GM21528 (cell line): ENCODE measurements at regions not wholly inside any gene's neighbourhood (a gene's known extent, or its start where the extent isn't known, plus 50 kb on each side); places are given as distances from the start of the nearest gene placed in this dataset.
"Not testable (repeated sequence)": the region's sequence is repeated elsewhere in the genome, so short reads cannot be mapped to it uniquely, and the experiment has no call there.

Experiments
- ATAC-seq: cut with Tn5 transposase; IDR thresholded peaks from one replicate; pipeline ENCODE4 v1.9.1; 2021; ENCODE audit warnings: mild to moderate bottlenecking, moderate library complexity; ENCODE audit not compliant: unreplicated experiment, low FRiP score

GRCh38 chr11:122604621-122605020, 50.9 kb upstream of the UBASH3B start:
- no peak for ATAC-seq

- no peak for ATAC-seq
Measured at GRCh38 chr11:122601141-122602125, 54.1 kb upstream of the UBASH3B start.

GRCh38 chr11:122600290-122600689, 55.2 kb upstream of the UBASH3B start:
- no peak for ATAC-seq

DNA sequence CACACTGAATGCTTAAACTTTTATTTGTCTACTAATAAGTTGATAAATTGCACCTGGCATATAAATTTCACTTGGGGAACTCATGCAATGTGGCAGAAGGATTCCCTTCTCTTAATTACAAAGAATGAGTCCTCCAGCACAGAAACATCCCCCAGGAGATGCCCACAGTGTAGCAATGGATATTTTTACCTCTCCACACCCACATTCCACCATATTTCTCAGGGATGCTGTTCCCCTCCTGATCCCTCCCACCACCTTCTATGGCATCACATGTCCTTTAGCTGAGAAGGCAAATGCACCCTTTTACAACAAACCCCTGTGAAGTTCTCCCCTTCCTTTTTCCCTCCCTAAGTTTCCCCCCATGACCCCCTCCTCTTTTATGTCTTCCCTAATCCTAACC, 56.1 kb upstream of the UBASH3B start:
- ATAC-seq, result no peak

DNA sequence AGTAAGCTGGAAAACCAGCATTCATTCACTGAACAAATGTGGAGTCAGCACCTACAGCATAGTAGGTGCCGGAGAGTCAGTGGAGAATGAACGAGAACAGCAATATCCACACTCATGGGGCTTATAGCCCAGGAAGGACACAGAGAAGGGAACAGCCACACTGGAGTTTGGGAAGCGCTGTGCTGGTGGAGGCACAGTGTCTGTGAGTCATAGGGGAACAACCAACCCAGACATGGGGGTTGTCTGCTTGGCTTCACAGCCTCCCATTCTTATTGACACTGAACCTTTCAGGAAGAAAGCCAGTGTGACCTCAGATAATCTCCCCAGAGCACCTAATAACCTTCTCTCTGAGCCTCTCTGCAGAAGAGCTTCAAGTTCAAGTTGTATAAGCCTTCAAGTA, 56.6 kb upstream of the UBASH3B start:
- no peak for ATAC-seq

GRCh38 chr11:122597511-122597910, 58.0 kb upstream of the UBASH3B start:
- no peak for ATAC-seq

GRCh38 chr11:122594986-122595645, 60.4 kb upstream of the UBASH3B start:
- no peak for ATAC-seq

GRCh38 chr11:122593473-122594420, 61.8 kb upstream of the UBASH3B start:
- ATAC-seq, result no peak

GRCh38 chr11:122592641-122593040, 62.9 kb upstream of the UBASH3B start:
- ATAC-seq, result no peak

GRCh38 chr11:122584670-122585069, 70.9 kb upstream of the UBASH3B start:
- no peak for ATAC-seq

GRCh38 chr11:122580071-122580470, 75.5 kb upstream of the UBASH3B start:
- ATAC-seq, result not testable (repeated sequence)

GRCh38 chr11:122578171-122578825, 77.2 kb upstream of the UBASH3B start:
- no peak for ATAC-seq

DNA sequence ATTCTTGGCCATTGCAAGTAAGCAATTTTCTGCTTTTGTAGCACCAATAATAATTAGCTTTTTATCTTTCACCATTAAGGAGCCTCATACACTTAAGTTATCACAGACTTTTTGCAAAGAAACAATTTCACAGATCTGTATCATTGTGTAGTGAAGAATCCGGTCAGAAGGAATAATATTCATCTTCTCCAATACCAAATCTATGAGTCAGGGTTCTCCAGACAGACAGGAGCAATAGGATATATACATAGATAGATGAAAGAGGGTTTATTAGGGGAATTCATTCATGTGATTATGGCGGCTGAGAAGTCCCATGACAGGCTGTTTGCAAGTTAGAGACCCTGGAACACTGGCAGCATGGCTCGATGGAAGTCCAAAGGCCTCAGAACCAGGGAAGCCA, 82.9 kb upstream of the UBASH3B start:
- no peak for ATAC-seq

GRCh38 chr11:122563761-122564160, 91.8 kb upstream of the UBASH3B start:
- ATAC-seq, result no peak

GRCh38 chr11:122559734-122560382, 95.7 kb upstream of the UBASH3B start:
- no peak for ATAC-seq

GRCh38 chr11:122559218-122559617, 96.3 kb upstream of the UBASH3B start:
- not testable (repeated sequence) for ATAC-seq

DNA sequence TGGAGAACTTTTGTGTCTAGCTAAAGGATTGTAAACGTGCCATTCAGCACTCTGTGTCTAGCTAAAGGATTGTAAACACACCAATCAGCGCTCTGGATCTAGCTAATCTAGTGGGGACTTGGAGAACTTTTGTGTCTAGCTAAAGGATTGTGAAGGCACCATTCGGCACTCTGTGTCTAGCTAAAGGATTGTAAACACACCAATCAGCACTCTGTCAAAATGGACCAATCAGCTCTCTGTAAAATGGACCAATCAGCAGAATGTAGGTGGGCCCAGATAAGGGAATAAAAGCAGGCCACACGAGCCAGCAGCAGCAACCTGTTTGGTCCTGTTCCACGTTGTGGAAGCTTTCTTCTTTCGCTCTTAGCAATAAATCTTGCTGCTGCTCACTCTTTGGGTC, 98.4 kb upstream of the UBASH3B start:
- not testable (repeated sequence) for ATAC-seq

- ATAC-seq, result no peak
Measured at GRCh38 chr11:122556605-122557004, 98.9 kb upstream of the UBASH3B start.

GRCh38 chr11:122538060-122538459, 117.5 kb upstream of the UBASH3B start:
- no peak for ATAC-seq

DNA sequence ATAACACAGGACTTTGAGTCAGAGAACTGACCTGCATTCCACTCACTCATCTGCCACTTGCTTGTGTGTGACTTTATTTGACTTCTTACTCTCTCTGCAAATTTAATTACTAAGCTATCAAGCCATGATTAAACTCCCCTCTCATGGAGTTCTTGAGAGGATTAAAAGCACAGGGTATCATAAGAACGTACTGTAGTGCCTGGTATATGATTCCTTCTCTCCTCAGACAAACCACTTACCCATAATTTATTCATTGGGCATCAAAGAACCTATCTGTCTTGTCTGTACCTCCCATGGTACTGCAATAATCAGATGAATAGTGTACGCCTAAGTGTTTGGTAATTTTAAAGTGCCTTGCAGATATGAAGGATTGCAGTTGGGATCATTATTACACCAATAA, 130.6 kb upstream of the UBASH3B start:
- no peak for ATAC-seq
